SK-N-SH treated with all-trans-retinoic acid at 6 μM for 48 hours (cell line): ENCODE measurements at regions not wholly inside any gene's neighbourhood (a gene's known extent, or its start where the extent isn't known, plus 50 kb on each side); places are given as distances from the start of the nearest gene placed in this dataset.

Experiments used
- ATAC-seq: fragments of 200-7000 bp; cut with Tn5 transposase; 3 replicates; pipeline ENCODE4 v1.9.1; 2020; ENCODE audit warnings: mild to moderate bottlenecking, moderate library complexity
- ARNTL ChIP-seq: fragments of 450-650 bp; formaldehyde crosslinking; IDR thresholded peaks from 2 replicates; pipeline ENCODE4 v1.5.0; 2020; ENCODE audit warnings: low read depth, mild to moderate bottlenecking, moderate library complexity, borderline replicate concordance
- BACH2 ChIP-seq: fragments of 250-450 bp; sonication (Bioruptor Pico); IDR thresholded peaks from 2 replicates; pipeline ENCODE4 v1.9.0; 2021; ENCODE audit warnings: mild to moderate bottlenecking, borderline replicate concordance
- CREB5 ChIP-seq: fragments of 250-450 bp; sonication (Bioruptor Pico); IDR thresholded peaks from 2 replicates; pipeline ENCODE4 v1.5.1; 2020; ENCODE audit warnings: low read depth, mild to moderate bottlenecking, moderate library complexity
- CSDC2 ChIP-seq: fragments of 250-450 bp; sonication (Bioruptor Pico); IDR thresholded peaks from 2 replicates; pipeline ENCODE4 v1.5.0; 2020; ENCODE audit warnings: mild to moderate bottlenecking, moderate library complexity
- CSRNP3 ChIP-seq: fragments of 250-450 bp; sonication (Bioruptor Pico); IDR thresholded peaks from 2 replicates; pipeline ENCODE4 v1.5.1; 2021; ENCODE audit warnings: mild to moderate bottlenecking, moderate library complexity
- ESRRG ChIP-seq: fragments of 250-450 bp; sonication (Bioruptor Pico); IDR thresholded peaks from 2 replicates; pipeline ENCODE4 v1.6.1; 2021; ENCODE audit warnings: mild to moderate bottlenecking
- GLIS3 ChIP-seq: fragments of 250-450 bp; sonication (Bioruptor Pico); IDR thresholded peaks from 2 replicates; pipeline ENCODE4 v1.5.0; 2020; ENCODE audit warnings: mild to moderate bottlenecking, moderate library complexity
- ISL1 ChIP-seq: fragments of 250-450 bp; sonication (Bioruptor Pico); IDR thresholded peaks from 2 replicates; pipeline ENCODE4 v2.1.2; 2022; ENCODE audit warnings: mild to moderate bottlenecking, moderate library complexity
- POU6F1 ChIP-seq: fragments of 250-450 bp; sonication (Bioruptor Pico); IDR thresholded peaks from 2 replicates; pipeline ENCODE4 v1.8.0; 2021; ENCODE audit warnings: low read depth, mild to moderate bottlenecking, moderate library complexity, borderline replicate concordance
- PPARA ChIP-seq: fragments of 250-450 bp; sonication (Bioruptor Pico); IDR thresholded peaks from 2 replicates; pipeline ENCODE4 v1.5.0; 2020; ENCODE audit warnings: mild to moderate bottlenecking, borderline replicate concordance
- RARB ChIP-seq: fragments of 250-450 bp; sonication (Bioruptor Pico); IDR thresholded peaks from 2 replicates; pipeline ENCODE4 v1.8.0; 2021; ENCODE audit warnings: mild to moderate bottlenecking, moderate library complexity
- SNAI2 ChIP-seq: fragments of 250-450 bp; sonication (Bioruptor Pico); IDR thresholded peaks from 2 replicates; pipeline ENCODE4 v1.5.0; 2020; ENCODE audit warnings: mild to moderate bottlenecking, moderate library complexity
- TCF4 ChIP-seq: fragments of 250-450 bp; sonication (Bioruptor Pico); IDR thresholded peaks from 2 replicates; pipeline ENCODE4 v1.8.0; 2021; ENCODE audit warnings: mild to moderate bottlenecking, moderate library complexity, borderline replicate concordance
- TOX ChIP-seq: fragments of 250-450 bp; sonication (Bioruptor Pico); IDR thresholded peaks from 2 replicates; pipeline ENCODE4 v1.8.0; 2021; ENCODE audit warnings: mild to moderate bottlenecking, moderate library complexity, borderline replicate concordance
- TSHZ2 ChIP-seq: fragments of 250-450 bp; sonication (Bioruptor Pico); IDR thresholded peaks from 2 replicates; pipeline ENCODE4 v1.5.0; 2020; ENCODE audit warnings: mild to moderate bottlenecking, moderate library complexity
- ZC3H10 ChIP-seq: fragments of 250-450 bp; sonication (Bioruptor Pico); IDR thresholded peaks from 2 replicates; pipeline ENCODE4 v1.5.1; 2021; ENCODE audit warnings: mild to moderate bottlenecking, moderate library complexity
- ZFP3 ChIP-seq: fragments of 250-450 bp; sonication (Bioruptor Pico); IDR thresholded peaks from 2 replicates; pipeline ENCODE4 v1.5.0; 2020; ENCODE audit warnings: mild to moderate bottlenecking, moderate library complexity
- ZFP30 ChIP-seq: fragments of 450-650 bp; formaldehyde crosslinking; IDR thresholded peaks from 2 replicates; pipeline ENCODE4 v1.5.0; 2022; ENCODE audit warnings: mild to moderate bottlenecking, moderate library complexity
- ZNF565 ChIP-seq: fragments of 450-650 bp; formaldehyde crosslinking; conservative IDR thresholded peaks from 2 replicates; pipeline ENCODE4 v1.5.0; 2020; ENCODE audit warnings: low read depth, mild to moderate bottlenecking, moderate library complexity
- ZNF70 ChIP-seq: fragments of 450-650 bp; formaldehyde crosslinking; IDR thresholded peaks from 2 replicates; pipeline ENCODE4 v1.5.0; 2020; ENCODE audit warnings: mild to moderate bottlenecking, moderate library complexity
- TF ChIP-seq, protein P1 (sequence below): fragments of 250-450 bp; sonication (Bioruptor Pico); IDR thresholded peaks from 2 replicates; pipeline ENCODE4 v1.8.0; 2020; ENCODE audit warnings: mild to moderate bottlenecking, moderate library complexity, borderline replicate concordance

DNA sequence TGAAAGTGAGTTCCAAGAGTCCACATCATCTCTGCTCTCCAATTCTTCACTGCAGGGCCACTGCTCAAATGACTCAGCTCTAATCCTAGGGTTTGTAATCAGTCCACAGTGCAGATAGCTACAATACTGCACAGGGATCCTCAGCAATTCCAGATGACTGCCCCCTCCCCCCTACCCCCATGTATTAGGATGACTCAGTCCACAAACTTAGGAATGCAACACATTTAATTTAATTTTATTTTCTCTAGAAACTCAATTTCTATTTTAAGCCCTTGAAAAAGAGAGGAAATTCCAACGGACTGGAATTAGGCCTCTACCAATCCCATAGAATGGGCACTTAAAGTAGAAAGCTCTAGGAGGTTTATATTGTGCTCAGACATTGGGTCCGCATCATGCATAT lies 173.8 kb upstream of the SOX21 start (continued):
- TF ChIP-seq POU6F1 (CRISPR knock-in tag) = peak; percentile 47; the same call in 1 of the 2 replicates
- TF ChIP-seq ISL1 (CRISPR knock-in tag) = peak; percentile 60
- TF ChIP-seq ZNF70 (CRISPR knock-in tag) = no peak
- no peak for TF ChIP-seq GLIS3
- TF ChIP-seq ZFP30 (CRISPR knock-in tag) = no peak
- TF ChIP-seq ZNF565 (CRISPR knock-in tag) = no peak
- TF ChIP-seq, protein P1, sequence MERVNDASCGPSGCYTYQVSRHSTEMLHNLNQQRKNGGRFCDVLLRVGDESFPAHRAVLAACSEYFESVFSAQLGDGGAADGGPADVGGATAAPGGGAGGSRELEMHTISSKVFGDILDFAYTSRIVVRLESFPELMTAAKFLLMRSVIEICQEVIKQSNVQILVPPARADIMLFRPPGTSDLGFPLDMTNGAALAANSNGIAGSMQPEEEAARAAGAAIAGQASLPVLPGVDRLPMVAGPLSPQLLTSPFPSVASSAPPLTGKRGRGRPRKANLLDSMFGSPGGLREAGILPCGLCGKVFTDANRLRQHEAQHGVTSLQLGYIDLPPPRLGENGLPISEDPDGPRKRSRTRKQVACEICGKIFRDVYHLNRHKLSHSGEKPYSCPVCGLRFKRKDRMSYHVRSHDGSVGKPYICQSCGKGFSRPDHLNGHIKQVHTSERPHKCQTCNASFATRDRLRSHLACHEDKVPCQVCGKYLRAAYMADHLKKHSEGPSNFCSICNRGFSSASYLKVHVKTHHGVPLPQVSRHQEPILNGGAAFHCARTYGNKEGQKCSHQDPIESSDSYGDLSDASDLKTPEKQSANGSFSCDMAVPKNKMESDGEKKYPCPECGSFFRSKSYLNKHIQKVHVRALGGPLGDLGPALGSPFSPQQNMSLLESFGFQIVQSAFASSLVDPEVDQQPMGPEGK (CRISPR knock-in tag) = peak; percentile 85; the same call in 1 of the 2 replicates
- no peak for TF ChIP-seq CSRNP3 (CRISPR knock-in tag)
- TF ChIP-seq TOX (CRISPR knock-in tag) = no peak
- TF ChIP-seq ZFP3 (CRISPR knock-in tag) = 0 out of 2 replicates have a peak, but pooled peaks have one; percentile 62
- TF ChIP-seq TCF4 (CRISPR knock-in tag) = no peak
- TF ChIP-seq PPARA = no peak
- TF ChIP-seq CSDC2 (CRISPR knock-in tag) = no peak
- no peak for TF ChIP-seq ARNTL (CRISPR knock-in tag)

DNA sequence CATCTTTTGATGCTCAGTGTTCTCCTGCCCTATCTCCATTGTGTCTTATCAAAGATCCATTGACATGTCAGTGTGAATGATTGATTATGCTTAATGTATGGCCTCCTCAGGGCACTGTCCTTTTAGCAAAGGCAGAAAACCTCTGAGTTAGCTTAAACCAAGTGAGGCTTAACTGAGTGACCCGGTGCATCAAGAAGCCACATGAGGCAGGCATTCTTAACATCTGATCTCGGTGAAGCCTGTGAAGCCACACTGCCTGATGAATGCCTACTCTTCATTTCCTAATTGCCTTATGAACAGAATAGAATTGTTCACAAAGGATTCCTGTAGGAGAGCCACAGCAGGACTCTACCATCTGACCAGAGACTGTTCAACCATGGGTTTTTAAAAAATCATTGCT lies 168.1 kb upstream of the SOX21 start:
- ATAC-seq = no peak
- TF ChIP-seq GLIS3 (no peak), ZNF565 (CRISPR knock-in tag) (no peak), TCF4 (CRISPR knock-in tag) (no peak), POU6F1 (CRISPR knock-in tag) (no peak), CSRNP3 (CRISPR knock-in tag) (no peak), SNAI2 (CRISPR knock-in tag) (no peak), RARB (CRISPR knock-in tag) (no peak), ZNF70 (CRISPR knock-in tag) (no peak), CREB5 (no peak), ISL1 (CRISPR knock-in tag) (no peak), ZC3H10 (CRISPR knock-in tag) (no peak), TSHZ2 (CRISPR knock-in tag) (no peak), ESRRG (CRISPR knock-in tag) (no peak), ARNTL (CRISPR knock-in tag) (no peak), BACH2 (CRISPR knock-in tag) (no peak)
- TF ChIP-seq, protein P1 (CRISPR knock-in tag) = no peak
- TF ChIP-seq, all 23 proteins: peak for 0
